ENCODE measurements at regions not wholly inside any gene's neighbourhood (a gene's known extent, or its start where the extent isn't known, plus 50 kb on each side); places are given as distances from the start of the nearest gene placed in this dataset.

DNA sequence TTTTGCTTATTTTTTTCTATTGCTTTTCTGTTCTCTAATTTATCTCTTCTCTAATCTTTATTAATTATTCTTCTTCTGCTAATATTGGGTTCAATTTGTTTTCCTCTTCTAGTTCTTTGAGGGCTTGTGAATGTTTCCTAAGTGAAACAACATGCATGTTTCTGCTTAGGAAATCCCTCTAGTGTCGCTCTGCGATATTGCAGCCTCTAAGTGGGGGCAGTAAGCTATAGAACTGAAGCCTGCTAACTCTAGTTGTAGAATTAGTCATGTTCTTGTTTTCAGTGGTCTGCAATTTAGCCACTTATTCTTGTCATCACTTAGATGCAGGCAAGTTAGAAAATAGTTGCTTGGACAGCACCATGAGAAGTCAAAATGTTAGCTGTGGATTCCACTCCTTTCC, 222.6 kb downstream of the SPIN4 start:
- Histone ChIP-seq H3K4me2 (ENCODE audit: insufficient read depth, low read length) (no peak overlapping the region), H3K79me2 (ENCODE audit: insufficient read depth, low read length) (no peaks in the 10 kb centered on the region), H3K4me1 (ENCODE audit: insufficient read depth, low read length) (no peaks in the 10 kb centered on the region), H3K27ac (ENCODE audit: low read depth, low read length) (no peak overlapping the region), H3K4me3 (ENCODE audit: insufficient read depth, low read length) (no peak overlapping the region), H3K36me3 (ENCODE audit: insufficient read depth, low read length) (no peaks in the 10 kb centered on the region), H3K9me3 (ENCODE audit: low read depth, low read length) (no peaks in the 10 kb centered on the region), H3K27me3 (ENCODE audit: insufficient read depth, low read length) (no peaks in the 10 kb centered on the region), H2AFZ (ENCODE audit: low read length) (no peak overlapping the region), H4K20me1 (ENCODE audit: insufficient read depth, low read length) (no peaks in the 10 kb centered on the region)
- DNase-seq (ENCODE audit: insufficient read length, low spot score, missing footprints): no peak
- TF ChIP-seq, protein P1, sequence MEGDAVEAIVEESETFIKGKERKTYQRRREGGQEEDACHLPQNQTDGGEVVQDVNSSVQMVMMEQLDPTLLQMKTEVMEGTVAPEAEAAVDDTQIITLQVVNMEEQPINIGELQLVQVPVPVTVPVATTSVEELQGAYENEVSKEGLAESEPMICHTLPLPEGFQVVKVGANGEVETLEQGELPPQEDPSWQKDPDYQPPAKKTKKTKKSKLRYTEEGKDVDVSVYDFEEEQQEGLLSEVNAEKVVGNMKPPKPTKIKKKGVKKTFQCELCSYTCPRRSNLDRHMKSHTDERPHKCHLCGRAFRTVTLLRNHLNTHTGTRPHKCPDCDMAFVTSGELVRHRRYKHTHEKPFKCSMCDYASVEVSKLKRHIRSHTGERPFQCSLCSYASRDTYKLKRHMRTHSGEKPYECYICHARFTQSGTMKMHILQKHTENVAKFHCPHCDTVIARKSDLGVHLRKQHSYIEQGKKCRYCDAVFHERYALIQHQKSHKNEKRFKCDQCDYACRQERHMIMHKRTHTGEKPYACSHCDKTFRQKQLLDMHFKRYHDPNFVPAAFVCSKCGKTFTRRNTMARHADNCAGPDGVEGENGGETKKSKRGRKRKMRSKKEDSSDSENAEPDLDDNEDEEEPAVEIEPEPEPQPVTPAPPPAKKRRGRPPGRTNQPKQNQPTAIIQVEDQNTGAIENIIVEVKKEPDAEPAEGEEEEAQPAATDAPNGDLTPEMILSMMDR (IDR thresholded peaks at IDR 0.05; ENCODE audit: extremely low read depth, low read depth, low read length): peak; percentile 20

DNA sequence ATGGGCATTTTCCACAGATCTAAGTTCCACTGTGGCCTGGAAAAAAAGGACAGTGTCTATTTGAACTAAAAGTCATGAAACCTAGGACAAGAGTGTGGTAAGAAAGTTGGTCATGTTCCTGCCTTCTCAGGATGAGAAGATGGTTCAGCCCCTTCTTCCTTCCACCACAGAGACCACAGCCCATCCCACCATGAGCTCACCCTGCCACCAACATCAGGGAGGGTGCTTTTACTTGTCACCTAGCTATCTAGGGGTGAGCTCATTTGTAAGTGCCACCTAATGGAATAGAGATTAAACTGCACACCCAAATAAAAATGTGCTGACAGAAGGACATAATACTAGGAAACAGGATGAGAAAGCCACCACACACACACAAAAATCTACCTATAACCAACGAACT, 235.9 kb downstream of the SPIN4 start:
- H3K9me3 ChIP-seq (ENCODE audit: low read depth, low read length): peaks cover 2% of the 10 kb centered on the region
- no peak overlapping the region for H2AFZ ChIP-seq (ENCODE audit: low read length)
- no peak overlapping the region for H3K27ac ChIP-seq (ENCODE audit: low read depth, low read length)
- no peaks in the 10 kb centered on the region for H3K27me3 ChIP-seq (ENCODE audit: insufficient read depth, low read length)
- H4K20me1 ChIP-seq (ENCODE audit: insufficient read depth, low read length): no peaks in the 10 kb centered on the region
- TF ChIP-seq, protein P1 (IDR thresholded peaks at IDR 0.05; ENCODE audit: extremely low read depth, low read depth, low read length): no peak
- H3K36me3 ChIP-seq (ENCODE audit: insufficient read depth, low read length): no peaks in the 10 kb centered on the region
- no peaks in the 10 kb centered on the region for H3K79me2 ChIP-seq (ENCODE audit: insufficient read depth, low read length)
- DNase-seq (ENCODE audit: insufficient read length, low spot score, missing footprints): no peak
- no peaks in the 10 kb centered on the region for H3K4me1 ChIP-seq (ENCODE audit: insufficient read depth, low read length)
- no peak overlapping the region for H3K4me2 ChIP-seq (ENCODE audit: insufficient read depth, low read length)
- no peak overlapping the region for H3K4me3 ChIP-seq (ENCODE audit: insufficient read depth, low read length)

DNA sequence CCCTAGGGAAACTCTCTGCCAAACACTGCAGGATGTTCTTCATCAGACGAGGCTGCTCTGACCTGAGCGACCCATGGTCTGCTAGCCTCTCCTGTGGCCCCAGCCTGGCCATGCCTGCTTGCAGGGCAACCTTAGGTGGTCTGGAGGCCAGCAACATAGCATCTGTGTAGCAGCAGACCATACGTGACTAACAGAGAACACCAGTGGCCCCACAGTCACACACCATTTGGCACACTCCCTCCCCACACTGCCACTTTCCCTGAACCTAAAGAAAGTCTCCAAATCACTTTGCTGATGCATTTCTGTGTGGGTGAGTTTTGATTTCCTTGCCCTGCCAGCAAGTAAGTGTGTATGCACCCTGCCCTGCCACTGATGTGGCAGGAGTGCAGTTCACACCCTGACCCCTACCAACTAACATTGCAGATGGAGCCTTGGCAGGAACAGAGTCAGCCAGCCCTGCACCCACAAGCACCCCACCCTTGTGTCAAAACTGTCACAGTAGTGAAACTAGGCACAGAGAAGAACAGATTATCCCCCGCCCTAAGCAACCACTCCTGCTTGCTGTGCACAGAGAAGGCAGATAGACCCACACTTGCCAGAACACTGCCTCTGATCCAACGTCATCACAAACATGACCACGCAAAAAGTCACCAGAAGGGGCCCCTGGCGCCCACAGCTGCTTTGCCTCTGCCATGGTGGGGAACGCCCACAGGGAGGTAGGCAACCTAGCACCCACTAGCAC, 249.1 kb downstream of the SPIN4 start:
- H3K27ac ChIP-seq (ENCODE audit: low read depth, low read length): no peak overlapping the region
- peaks cover 1% of the 10 kb centered on the region for H3K9me3 ChIP-seq (ENCODE audit: low read depth, low read length)
- DNase-seq (ENCODE audit: insufficient read length, low spot score, missing footprints): no peak
- H2AFZ ChIP-seq (ENCODE audit: low read length): no peak overlapping the region
- no peaks in the 10 kb centered on the region for H3K4me1 ChIP-seq (ENCODE audit: insufficient read depth, low read length)
- no peaks in the 10 kb centered on the region for H3K27me3 ChIP-seq (ENCODE audit: insufficient read depth, low read length)
- no peak overlapping the region for H3K4me2 ChIP-seq (ENCODE audit: insufficient read depth, low read length)
- H4K20me1 ChIP-seq (ENCODE audit: insufficient read depth, low read length): no peaks in the 10 kb centered on the region
- TF ChIP-seq, protein P1 (IDR thresholded peaks at IDR 0.05; ENCODE audit: extremely low read depth, low read depth, low read length): no peak
- no peaks in the 10 kb centered on the region for H3K36me3 ChIP-seq (ENCODE audit: insufficient read depth, low read length)
- no peak overlapping the region for H3K4me3 ChIP-seq (ENCODE audit: insufficient read depth, low read length)
- no peaks in the 10 kb centered on the region for H3K79me2 ChIP-seq (ENCODE audit: insufficient read depth, low read length)

DNA sequence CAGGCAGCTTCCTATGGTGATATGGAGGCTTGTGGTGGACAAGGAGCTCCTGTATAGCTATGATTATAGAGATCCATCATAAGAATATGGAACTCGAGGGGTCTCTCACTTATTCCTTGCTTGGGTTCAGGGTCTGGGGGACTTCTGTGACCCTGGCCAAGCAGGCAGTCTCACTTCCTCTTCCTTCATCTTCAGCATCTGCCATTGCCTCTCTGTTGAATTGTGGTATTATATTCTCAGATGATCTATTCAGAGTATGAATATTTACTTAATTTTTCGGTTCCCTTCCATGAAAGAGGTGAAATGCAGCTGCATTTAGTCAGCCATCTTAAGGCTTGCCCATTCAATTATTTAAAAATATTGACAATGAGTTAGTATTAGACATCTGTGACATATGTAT, 292.9 kb downstream of the SPIN4 start:
- TF ChIP-seq, protein P1 (IDR thresholded peaks at IDR 0.05; ENCODE audit: extremely low read depth, low read depth, low read length): no peak
- peaks cover 3% of the 10 kb centered on the region for H3K9me3 ChIP-seq (ENCODE audit: low read depth, low read length)

More for the DNA sequence above, 292.9 kb downstream of the SPIN4 start:
- Histone ChIP-seq H3K27ac (ENCODE audit: low read depth, low read length) (no peak overlapping the region), H2AFZ (ENCODE audit: low read length) (no peak overlapping the region), H3K4me2 (ENCODE audit: insufficient read depth, low read length) (no peak overlapping the region), H3K4me1 (ENCODE audit: insufficient read depth, low read length) (no peaks in the 10 kb centered on the region), H4K20me1 (ENCODE audit: insufficient read depth, low read length) (no peaks in the 10 kb centered on the region), H3K79me2 (ENCODE audit: insufficient read depth, low read length) (no peaks in the 10 kb centered on the region), H3K4me3 (ENCODE audit: insufficient read depth, low read length) (no peak overlapping the region), H3K27me3 (ENCODE audit: insufficient read depth, low read length) (no peaks in the 10 kb centered on the region), H3K36me3 (ENCODE audit: insufficient read depth, low read length) (no peaks in the 10 kb centered on the region)
- DNase-seq (ENCODE audit: insufficient read length, low spot score, missing footprints): no peak

Measured in osteoblast (primary cell).